IPS-20b (cell line): ENCODE measurements at regions not wholly inside any gene's neighbourhood (a gene's known extent, or its start where the extent isn't known, plus 50 kb on each side); places are given as distances from the start of the nearest gene placed in this dataset.
A peak's percentile ranks its signal among the peaks of the same experiment; 100 is the strongest.

ENCODE experiments used
- H3K27ac ChIP-seq: one replicate; pipeline ENCODE4 v1.5.1; 2013; ENCODE audit warnings: low read length
- H3K27me3 ChIP-seq: 2 replicates; pipeline ENCODE4 v1.6.1; 2013; ENCODE audit warnings: mild to moderate bottlenecking, low read length, inconsistent platforms; ENCODE audit not compliant: insufficient read depth
- H3K36me3 ChIP-seq: 2 replicates; pipeline ENCODE4 v1.6.1; 2013; ENCODE audit warnings: low read depth, mild to moderate bottlenecking, inconsistent platforms, low read length, moderate library complexity; ENCODE audit not compliant: insufficient read depth
- H3K4me1 ChIP-seq: 2 replicates; pipeline ENCODE4 v1.6.1; 2013; ENCODE audit warnings: mild to moderate bottlenecking, control low read depth, inconsistent platforms, low read length, moderate library complexity; ENCODE audit not compliant: insufficient read depth
- H3K4me3 ChIP-seq: 2 replicates; pipeline ENCODE4 v1.5.1; 2013; ENCODE audit warnings: mild to moderate bottlenecking, low read length, inconsistent platforms
- H3K9ac ChIP-seq: 2 replicates; pipeline ENCODE4 v1.6.1; 2013; ENCODE audit warnings: low read depth, mild to moderate bottlenecking, inconsistent platforms, low read length, moderate library complexity
- H3K9me3 ChIP-seq: 2 replicates; pipeline ENCODE4 v1.6.1; 2013; ENCODE audit warnings: mild to moderate bottlenecking, low read depth, low read length, inconsistent platforms; ENCODE audit not compliant: insufficient read depth

- Histone ChIP-seq H3K27ac (no peak overlapping the region), H3K4me1 (no peaks in the 10 kb centered on the region), H3K9me3 (no peaks in the 10 kb centered on the region; the same call in 1 of the 2 replicates), H3K4me3 (no peak overlapping the region), H3K9ac (no peak overlapping the region), H3K27me3 (no peaks in the 10 kb centered on the region), H3K36me3 (no peaks in the 10 kb centered on the region)
Measured at GRCh38 chr10:83037653-83038052, 1101.7 kb upstream of the GHITM start.

DNA sequence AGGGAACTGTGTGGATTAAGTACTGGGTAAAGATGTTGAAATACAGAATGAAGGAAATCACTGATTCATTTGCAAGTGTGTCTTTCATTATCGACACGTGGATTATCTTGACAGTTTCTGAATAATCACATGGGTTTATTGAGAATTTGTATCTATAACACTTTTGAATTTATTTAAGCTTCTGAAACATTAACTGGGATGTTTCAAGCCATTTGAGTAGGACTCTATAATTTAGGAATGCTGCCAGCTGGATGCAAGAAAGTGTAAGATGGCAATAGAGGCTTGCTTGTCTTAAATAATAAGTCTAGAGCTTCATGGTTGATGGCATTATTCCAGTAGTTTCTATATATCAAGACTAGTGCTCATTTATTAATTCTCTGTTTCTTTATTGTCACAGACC lies 1100.7 kb upstream of the GHITM start:
- no peak overlapping the region for H3K27ac ChIP-seq
- H3K27me3 ChIP-seq, result no peaks in the 10 kb centered on the region
- H3K9ac ChIP-seq, result no peak overlapping the region
- no peaks in the 10 kb centered on the region for H3K4me1 ChIP-seq
- no peaks in the 10 kb centered on the region for H3K36me3 ChIP-seq
- no peaks in the 10 kb centered on the region; the same call in 1 of the 2 replicates for H3K9me3 ChIP-seq
- H3K4me3 ChIP-seq, result no peak overlapping the region

DNA sequence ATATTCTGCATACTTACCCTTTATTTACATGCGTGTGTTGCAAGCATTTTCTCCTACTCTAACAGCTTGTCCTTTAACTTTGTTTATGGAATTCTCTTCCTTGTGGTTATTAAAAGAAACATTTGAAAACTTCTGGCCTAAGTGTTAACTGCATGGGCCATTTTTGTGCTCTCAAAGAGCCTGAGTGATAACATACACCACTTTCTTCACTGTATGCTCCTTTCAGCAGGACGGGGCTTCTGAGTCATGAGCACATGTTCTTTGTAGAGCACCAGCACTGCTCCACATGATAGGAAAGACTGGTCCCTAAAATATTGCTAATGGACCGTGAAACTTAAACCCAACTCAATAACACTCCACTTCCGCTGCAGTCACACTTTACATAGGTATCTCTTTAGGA lies 1093.6 kb upstream of the GHITM start:
- H3K36me3 ChIP-seq, result no peaks in the 10 kb centered on the region
- H3K27me3 ChIP-seq, result no peaks in the 10 kb centered on the region
- H3K9me3 ChIP-seq, result no peaks in the 10 kb centered on the region
- no peaks in the 10 kb centered on the region for H3K4me1 ChIP-seq
- H3K9ac ChIP-seq, result no peak overlapping the region
- H3K27ac ChIP-seq, result no peak overlapping the region
- no peak overlapping the region for H3K4me3 ChIP-seq

- Histone ChIP-seq H3K36me3 (no peaks in the 10 kb centered on the region), H3K27ac (no peak overlapping the region), H3K4me3 (no peak overlapping the region), H3K4me1 (peaks cover 9% of the 10 kb centered on the region; the same call in 1 of the 2 replicates), H3K9ac (no peak overlapping the region), H3K27me3 (no peaks in the 10 kb centered on the region), H3K9me3 (no peaks in the 10 kb centered on the region)
Measured at GRCh38 chr10:83050815-83051214, 1088.5 kb upstream of the GHITM start.

- Histone ChIP-seq H3K9me3 (peaks cover 8% of the 10 kb centered on the region; the same call in 1 of the 2 replicates), H3K9ac (no peak overlapping the region), H3K4me3 (no peak overlapping the region), H3K27me3 (no peaks in the 10 kb centered on the region), H3K36me3 (no peaks in the 10 kb centered on the region), H3K27ac (no peak overlapping the region), H3K4me1 (no peaks in the 10 kb centered on the region)
Measured at GRCh38 chr10:83062871-83063270, 1076.4 kb upstream of the GHITM start.

- no peak overlapping the region for H3K4me3 ChIP-seq
- H3K27ac ChIP-seq, result no peak overlapping the region
- no peak overlapping the region for H3K9ac ChIP-seq
- no peaks in the 10 kb centered on the region; the same call in 1 of the 2 replicates for H3K9me3 ChIP-seq
- peaks cover 10% of the 10 kb centered on the region for H3K4me1 ChIP-seq
- no peaks in the 10 kb centered on the region for H3K36me3 ChIP-seq
- no peaks in the 10 kb centered on the region for H3K27me3 ChIP-seq
Measured at GRCh38 chr10:83073472-83073871, 1065.8 kb upstream of the GHITM start.

DNA sequence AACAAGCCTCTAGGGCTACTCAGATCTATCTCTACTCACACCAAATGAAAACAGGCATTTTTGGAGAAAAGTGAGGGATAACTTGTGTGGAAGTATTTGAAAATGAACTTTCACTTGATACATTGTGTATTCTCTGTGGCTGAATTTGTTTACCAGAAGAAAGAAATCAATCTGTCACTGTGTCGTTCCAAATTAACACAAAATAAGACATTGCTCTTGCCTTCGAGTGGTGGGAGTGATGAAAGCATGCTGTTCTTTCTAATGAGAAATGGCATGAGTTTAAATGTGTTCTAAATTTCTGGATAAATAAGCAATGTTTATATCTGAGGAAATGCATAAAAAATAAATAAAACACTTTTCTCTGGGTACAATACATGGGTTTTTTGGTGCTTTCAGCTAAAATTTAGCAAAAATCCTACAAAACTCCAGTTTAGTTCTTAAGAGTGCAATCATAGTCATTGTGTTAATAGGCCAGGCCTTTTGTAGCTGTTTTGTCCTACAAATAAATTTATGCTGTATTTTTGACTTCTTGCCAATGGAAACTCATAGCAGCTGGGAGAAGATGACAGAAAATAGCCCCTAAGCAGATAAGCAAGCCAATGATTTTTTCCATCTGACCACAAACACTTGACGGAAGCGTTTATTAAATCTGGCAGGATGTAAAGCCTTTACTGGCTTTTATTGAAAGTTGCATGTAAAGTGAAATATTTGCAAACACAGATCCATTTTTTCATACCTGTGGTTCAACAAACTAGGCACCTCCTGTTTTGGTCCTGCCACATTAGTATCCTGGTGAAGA lies 1064.1 kb upstream of the GHITM start:
- no peaks in the 10 kb centered on the region for H3K36me3 ChIP-seq
- peaks cover 17% of the 10 kb centered on the region for H3K4me1 ChIP-seq
- H3K9me3 ChIP-seq, result no peaks in the 10 kb centered on the region; the same call in 1 of the 2 replicates
- no peak overlapping the region for H3K27ac ChIP-seq
- H3K4me3 ChIP-seq, result no peak overlapping the region
- H3K27me3 ChIP-seq, result no peaks in the 10 kb centered on the region
- H3K9ac ChIP-seq, result no peak overlapping the region

DNA sequence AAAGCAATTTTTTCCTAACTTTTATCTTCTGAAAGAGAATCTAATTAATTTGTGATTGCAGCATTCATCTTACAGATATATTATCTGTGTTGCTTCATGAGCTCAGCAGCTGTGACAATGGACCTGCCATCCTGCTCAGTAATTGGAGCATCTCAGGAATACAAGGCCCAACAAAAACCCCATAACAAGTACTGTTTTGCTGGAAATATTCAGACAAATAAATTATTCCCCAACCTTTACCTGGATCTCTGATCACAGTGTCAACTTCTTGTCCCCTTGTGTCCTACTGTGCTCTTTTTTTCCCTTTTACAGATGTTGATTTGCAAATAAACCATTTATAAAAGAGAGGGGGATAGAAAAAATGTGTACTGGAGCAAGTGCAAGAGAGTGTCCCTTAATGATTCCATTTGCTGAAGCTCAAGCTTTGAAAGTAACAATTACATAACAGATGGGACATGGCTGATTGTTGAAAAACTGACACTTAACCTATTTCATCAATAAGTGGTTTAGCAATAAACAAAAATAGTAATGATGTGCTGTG lies 1063.4 kb upstream of the GHITM start:
- Histone ChIP-seq H3K27me3 (no peaks in the 10 kb centered on the region), H3K27ac (no peak overlapping the region), H3K4me1 (peaks cover 17% of the 10 kb centered on the region), H3K9me3 (no peaks in the 10 kb centered on the region), H3K36me3 (no peaks in the 10 kb centered on the region), H3K4me3 (no peak overlapping the region), H3K9ac (no peak overlapping the region)

- Histone ChIP-seq H3K27me3 (no peaks in the 10 kb centered on the region), H3K9me3 (no peaks in the 10 kb centered on the region), H3K27ac (no peak overlapping the region)
Measured at GRCh38 chr10:83076443-83076842, 1062.9 kb upstream of the GHITM start.

GRCh38 chr10:83078160-83078559 lies 1061.1 kb upstream of the GHITM start:
- Histone ChIP-seq H3K27me3 (no peaks in the 10 kb centered on the region), H3K4me1 (peaks cover 17% of the 10 kb centered on the region), H3K36me3 (peaks cover 3% of the 10 kb centered on the region; the same call in 1 of the 2 replicates), H3K4me3 (peak overlapping the region; percentile 8; the same call in 1 of the 2 replicates), H3K27ac (peak overlapping the region; percentile 77), H3K9ac (peak overlapping the region; percentile 25), H3K9me3 (peaks cover 4% of the 10 kb centered on the region; the same call in 1 of the 2 replicates)

More at GRCh38 chr10:83076443-83076842, 1062.9 kb upstream of the GHITM start:
- Histone ChIP-seq H3K9ac (no peak overlapping the region), H3K4me3 (no peak overlapping the region), H3K36me3 (no peaks in the 10 kb centered on the region), H3K4me1 (peaks cover 17% of the 10 kb centered on the region)

DNA sequence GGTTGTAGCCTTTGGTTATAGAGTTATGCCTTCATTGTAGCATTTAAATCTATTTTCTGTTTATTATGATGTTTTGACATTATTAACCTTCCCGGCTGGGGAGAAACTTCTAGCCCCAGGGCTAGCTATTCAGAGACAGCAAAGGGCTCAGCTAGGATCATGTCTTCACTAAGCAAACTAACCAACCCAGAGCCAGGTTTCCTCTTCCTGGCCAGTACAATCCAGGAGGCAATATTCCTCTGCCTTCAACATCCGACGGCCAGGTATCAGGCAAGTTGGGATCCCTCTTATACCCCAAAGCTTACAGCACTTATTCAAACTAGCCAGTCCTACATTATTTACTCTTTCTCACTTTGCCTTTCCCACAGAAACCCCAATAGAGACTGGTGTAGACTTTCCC lies 1060.7 kb upstream of the GHITM start:
- H3K27ac ChIP-seq, result peak overlapping the region; percentile 77
- peaks cover 3% of the 10 kb centered on the region; the same call in 1 of the 2 replicates for H3K36me3 ChIP-seq
- H3K4me1 ChIP-seq, result peaks cover 17% of the 10 kb centered on the region
- no peaks in the 10 kb centered on the region for H3K27me3 ChIP-seq
- peak overlapping the region; percentile 8; the same call in 1 of the 2 replicates for H3K4me3 ChIP-seq
- peaks cover 4% of the 10 kb centered on the region; the same call in 1 of the 2 replicates for H3K9me3 ChIP-seq
- peak overlapping the region; percentile 25 for H3K9ac ChIP-seq

- H3K36me3 ChIP-seq, result peaks cover 3% of the 10 kb centered on the region; the same call in 1 of the 2 replicates
- H3K4me3 ChIP-seq, result no peak overlapping the region
- peaks cover 3% of the 10 kb centered on the region for H3K4me1 ChIP-seq
- H3K27me3 ChIP-seq, result no peaks in the 10 kb centered on the region
- H3K27ac ChIP-seq, result no peak overlapping the region
- H3K9ac ChIP-seq, result no peak overlapping the region
- peaks cover 4% of the 10 kb centered on the region; the same call in 1 of the 2 replicates for H3K9me3 ChIP-seq
Measured at GRCh38 chr10:83083831-83084230, 1055.5 kb upstream of the GHITM start.
